ENCODE measurements at regions not wholly inside any gene's neighbourhood (a gene's known extent, or its start where the extent isn't known, plus 50 kb on each side); places are given as distances from the start of the nearest gene placed in this dataset.

DNA sequence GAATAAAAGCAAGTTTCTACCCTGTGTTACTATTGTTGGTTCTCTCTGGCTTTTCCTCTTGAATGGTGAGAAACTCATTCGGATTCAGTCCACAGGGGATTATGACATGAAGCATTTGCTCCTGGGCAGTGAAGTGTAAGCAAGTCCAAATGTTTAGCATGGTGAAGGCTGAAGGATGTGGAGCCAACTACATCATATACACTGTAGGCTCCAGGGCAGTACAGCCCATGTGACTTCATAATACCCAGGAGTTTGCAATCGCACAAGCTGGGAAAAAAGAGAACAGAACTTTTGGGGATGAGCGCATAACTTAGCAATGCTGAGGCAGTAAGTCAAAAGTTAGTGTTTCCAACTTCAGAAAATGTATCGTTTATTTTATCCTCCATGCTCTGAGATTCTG, 695.7 kb upstream of the POU3F3 start:
- no peak overlapping the region for H3K4me3 ChIP-seq (ENCODE audit: low read depth, low read length)
- H3K36me3 ChIP-seq = no peaks in the 10 kb centered on the region
- TF ChIP-seq, protein P1, sequence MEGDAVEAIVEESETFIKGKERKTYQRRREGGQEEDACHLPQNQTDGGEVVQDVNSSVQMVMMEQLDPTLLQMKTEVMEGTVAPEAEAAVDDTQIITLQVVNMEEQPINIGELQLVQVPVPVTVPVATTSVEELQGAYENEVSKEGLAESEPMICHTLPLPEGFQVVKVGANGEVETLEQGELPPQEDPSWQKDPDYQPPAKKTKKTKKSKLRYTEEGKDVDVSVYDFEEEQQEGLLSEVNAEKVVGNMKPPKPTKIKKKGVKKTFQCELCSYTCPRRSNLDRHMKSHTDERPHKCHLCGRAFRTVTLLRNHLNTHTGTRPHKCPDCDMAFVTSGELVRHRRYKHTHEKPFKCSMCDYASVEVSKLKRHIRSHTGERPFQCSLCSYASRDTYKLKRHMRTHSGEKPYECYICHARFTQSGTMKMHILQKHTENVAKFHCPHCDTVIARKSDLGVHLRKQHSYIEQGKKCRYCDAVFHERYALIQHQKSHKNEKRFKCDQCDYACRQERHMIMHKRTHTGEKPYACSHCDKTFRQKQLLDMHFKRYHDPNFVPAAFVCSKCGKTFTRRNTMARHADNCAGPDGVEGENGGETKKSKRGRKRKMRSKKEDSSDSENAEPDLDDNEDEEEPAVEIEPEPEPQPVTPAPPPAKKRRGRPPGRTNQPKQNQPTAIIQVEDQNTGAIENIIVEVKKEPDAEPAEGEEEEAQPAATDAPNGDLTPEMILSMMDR (IDR thresholded peaks at IDR 0.05; ENCODE audit: low read depth, low read length) = no peak

DNA sequence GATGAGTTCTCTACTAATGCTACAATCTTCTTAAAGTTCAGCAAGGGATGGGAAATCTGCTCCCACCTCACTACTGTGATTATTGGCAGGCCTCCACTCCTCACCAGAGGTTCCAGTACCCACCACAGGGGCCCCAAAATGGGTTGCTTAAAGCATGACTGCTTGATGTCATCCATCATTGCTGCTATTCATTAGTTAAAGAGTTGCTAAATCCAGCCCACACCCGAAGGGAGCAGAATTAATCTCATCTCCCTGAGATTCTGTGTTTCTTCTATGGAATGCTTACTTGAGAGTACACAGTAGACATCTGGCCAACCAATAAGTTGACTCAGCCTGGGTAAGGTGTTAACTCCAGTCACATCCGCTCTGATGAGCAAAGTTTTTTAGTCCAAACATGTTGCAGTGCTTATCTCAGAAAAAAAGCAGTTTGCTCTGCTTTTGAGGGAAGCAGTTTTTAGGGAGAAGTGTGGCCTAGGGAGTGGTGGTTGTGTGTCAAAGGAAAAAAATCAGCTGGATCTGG, 690.2 kb upstream of the POU3F3 start:
- Histone ChIP-seq H3K36me3 (no peaks in the 10 kb centered on the region), H3K27ac (no peak overlapping the region), H3K27me3 (ENCODE audit: insufficient read depth, low read depth, severe bottlenecking) (peaks cover 28% of the 10 kb centered on the region), H3K4me3 (ENCODE audit: low read depth, low read length) (no peak overlapping the region), H3K9me3 (ENCODE audit: severe bottlenecking) (no peaks in the 10 kb centered on the region)
- TF ChIP-seq, protein P1 (IDR thresholded peaks at IDR 0.05; ENCODE audit: low read depth, low read length) = no peak
- DNase-seq = no peak

More for the DNA sequence above, 695.7 kb upstream of the POU3F3 start:
- Histone ChIP-seq H3K27me3 (ENCODE audit: insufficient read depth, low read depth, severe bottlenecking) (peaks cover 53% of the 10 kb centered on the region), H3K27ac (no peak overlapping the region), H3K9me3 (ENCODE audit: severe bottlenecking) (no peaks in the 10 kb centered on the region)
- no peak for DNase-seq

DNA sequence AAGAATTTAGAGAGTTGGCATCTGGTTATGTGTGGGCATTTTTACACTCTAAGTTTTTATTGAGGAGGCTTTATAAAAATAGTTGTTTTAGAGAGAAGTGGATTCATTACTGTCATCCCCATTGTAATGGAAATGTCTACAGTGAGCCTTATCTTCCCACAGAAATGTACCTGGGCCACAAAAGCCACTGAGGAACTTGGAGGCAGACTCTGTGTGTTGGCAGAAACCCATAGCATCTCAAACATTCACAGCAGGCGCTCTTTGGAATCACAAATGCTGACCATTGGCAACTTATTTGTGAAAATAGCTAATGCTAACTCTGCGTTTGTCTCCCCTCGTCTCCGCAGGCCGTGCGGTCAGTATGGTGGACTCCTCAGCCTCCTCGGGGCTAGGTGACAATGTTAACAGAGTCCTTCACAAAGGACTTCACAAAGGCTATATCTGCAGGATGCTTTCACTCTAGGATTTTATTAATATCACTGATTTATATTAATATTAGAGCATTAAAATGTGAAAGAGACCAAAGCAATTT, 689.1 kb upstream of the POU3F3 start:
- Histone ChIP-seq H3K27me3 (ENCODE audit: insufficient read depth, low read depth, severe bottlenecking) (peaks cover 21% of the 10 kb centered on the region), H3K9me3 (ENCODE audit: severe bottlenecking) (no peaks in the 10 kb centered on the region), H3K27ac (no peak overlapping the region), H3K36me3 (no peaks in the 10 kb centered on the region), H3K4me3 (ENCODE audit: low read depth, low read length) (no peak overlapping the region)
- DNase-seq = no peak
- TF ChIP-seq, protein P1 (IDR thresholded peaks at IDR 0.05; ENCODE audit: low read depth, low read length) = no peak

DNA sequence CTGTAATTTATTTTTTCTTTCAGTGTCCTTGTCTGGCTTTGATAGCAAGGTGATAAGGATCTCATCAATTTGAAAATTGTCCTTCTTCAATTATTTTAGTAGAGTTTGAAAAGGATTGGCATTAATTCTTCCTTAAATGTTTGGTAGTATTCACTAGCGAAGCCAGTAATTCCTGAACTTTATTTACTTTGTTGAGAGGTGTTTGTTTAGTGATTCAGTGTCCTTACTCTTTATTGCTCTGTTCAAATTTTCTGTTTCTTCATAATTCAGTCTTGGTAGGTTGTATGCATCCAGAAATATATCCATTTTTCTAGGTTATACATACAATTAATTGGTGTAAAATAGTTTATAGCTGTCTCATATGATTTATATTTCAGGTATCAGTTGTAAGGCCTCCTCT, 676.7 kb upstream of the POU3F3 start:
- no peak for DNase-seq
- H3K9me3 ChIP-seq (ENCODE audit: severe bottlenecking) = peaks cover 5% of the 10 kb centered on the region
- TF ChIP-seq, protein P1 (IDR thresholded peaks at IDR 0.05; ENCODE audit: low read depth, low read length) = no peak
- H3K27me3 ChIP-seq (ENCODE audit: insufficient read depth, low read depth, severe bottlenecking) = peaks cover 3% of the 10 kb centered on the region
- no peaks in the 10 kb centered on the region for H3K36me3 ChIP-seq
- no peak overlapping the region for H3K4me3 ChIP-seq (ENCODE audit: low read depth, low read length)
- no peak overlapping the region for H3K27ac ChIP-seq

DNA sequence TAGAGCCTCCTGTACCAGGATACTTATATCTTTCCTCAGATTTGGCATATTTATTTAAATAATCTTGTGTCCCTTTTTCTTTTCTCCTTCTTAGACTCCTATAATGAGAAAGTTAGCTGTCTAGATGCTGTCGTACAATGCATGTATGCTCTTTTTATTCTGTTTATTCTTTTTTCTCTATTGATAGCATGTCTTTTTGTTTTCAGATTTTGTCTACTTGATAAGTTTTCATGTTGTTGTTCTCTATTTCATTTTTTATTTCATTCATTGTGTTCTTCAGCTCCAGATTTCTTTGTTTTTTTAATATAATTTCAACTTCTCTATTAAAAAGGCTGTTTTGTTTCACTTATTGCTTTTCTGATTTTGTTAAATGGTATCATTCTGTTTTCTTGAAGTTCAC, 674.3 kb upstream of the POU3F3 start:
- Histone ChIP-seq H3K36me3 (no peaks in the 10 kb centered on the region), H3K4me3 (ENCODE audit: low read depth, low read length) (no peak overlapping the region), H3K27ac (no peak overlapping the region), H3K27me3 (ENCODE audit: insufficient read depth, low read depth, severe bottlenecking) (peaks cover 5% of the 10 kb centered on the region), H3K9me3 (ENCODE audit: severe bottlenecking) (peaks cover 5% of the 10 kb centered on the region)
- TF ChIP-seq, protein P1 (IDR thresholded peaks at IDR 0.05; ENCODE audit: low read depth, low read length) = no peak
- no peak for DNase-seq
